ENCODE measurements at regions not wholly inside any gene's neighbourhood (a gene's known extent, or its start where the extent isn't known, plus 50 kb on each side); places are given as distances from the start of the nearest gene placed in this dataset.

DNA sequence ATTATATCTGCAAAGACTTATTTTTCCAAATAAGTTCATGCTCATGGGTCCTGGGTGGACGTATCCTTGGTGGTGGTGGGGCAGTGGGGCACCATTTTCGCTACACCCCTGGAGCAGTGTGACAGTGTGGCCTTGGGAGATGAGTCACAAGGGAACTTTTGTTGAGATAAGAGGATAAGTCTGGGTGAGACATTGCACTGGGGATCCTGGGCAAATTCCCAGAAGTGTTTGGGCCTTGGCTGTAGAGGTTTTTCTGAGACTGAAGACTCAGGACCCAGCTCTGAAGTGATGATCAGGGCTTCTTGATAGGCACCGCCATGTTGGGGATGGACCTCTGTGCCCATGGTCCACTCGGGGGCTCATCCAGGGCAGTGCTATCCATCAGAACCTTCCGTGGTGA is 149.4 kb downstream of the MACROH2A1 start:
- in situ Hi-C loops (cut with HindIII; ENCODE audit: low sequenced_read_pairs) = loop anchor here (10.0 kb wide), 1 partner anchor 125 kb away; no protein-coding TSS in a partner anchor

DNA sequence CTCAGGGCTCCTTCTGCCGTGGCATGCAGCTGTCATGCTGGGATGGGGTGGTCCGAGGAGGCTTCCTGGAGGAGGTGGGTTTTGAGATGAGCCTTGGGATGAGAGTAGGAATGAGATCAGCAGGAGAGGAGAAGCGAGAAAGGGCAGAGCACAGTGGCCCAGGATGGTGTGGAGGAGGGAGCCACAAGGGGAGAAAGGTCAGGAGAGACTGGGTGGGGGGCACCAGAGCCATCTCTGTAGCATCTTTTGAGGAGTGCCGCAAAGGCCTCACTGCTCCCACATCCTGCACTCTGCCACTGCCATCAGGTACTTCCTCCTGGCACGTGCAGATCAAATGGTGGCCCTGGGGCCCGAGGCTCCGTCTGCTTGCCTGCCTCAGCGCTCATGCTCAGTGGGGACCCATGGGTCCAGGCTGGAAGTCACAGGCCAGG is 150.2 kb downstream of the MACROH2A1 start:
- in situ Hi-C loops (cut with HindIII; ENCODE audit: low sequenced_read_pairs) = loop anchor here (10.0 kb wide), 1 partner anchor 126 kb away; no protein-coding TSS in a partner anchor

DNA sequence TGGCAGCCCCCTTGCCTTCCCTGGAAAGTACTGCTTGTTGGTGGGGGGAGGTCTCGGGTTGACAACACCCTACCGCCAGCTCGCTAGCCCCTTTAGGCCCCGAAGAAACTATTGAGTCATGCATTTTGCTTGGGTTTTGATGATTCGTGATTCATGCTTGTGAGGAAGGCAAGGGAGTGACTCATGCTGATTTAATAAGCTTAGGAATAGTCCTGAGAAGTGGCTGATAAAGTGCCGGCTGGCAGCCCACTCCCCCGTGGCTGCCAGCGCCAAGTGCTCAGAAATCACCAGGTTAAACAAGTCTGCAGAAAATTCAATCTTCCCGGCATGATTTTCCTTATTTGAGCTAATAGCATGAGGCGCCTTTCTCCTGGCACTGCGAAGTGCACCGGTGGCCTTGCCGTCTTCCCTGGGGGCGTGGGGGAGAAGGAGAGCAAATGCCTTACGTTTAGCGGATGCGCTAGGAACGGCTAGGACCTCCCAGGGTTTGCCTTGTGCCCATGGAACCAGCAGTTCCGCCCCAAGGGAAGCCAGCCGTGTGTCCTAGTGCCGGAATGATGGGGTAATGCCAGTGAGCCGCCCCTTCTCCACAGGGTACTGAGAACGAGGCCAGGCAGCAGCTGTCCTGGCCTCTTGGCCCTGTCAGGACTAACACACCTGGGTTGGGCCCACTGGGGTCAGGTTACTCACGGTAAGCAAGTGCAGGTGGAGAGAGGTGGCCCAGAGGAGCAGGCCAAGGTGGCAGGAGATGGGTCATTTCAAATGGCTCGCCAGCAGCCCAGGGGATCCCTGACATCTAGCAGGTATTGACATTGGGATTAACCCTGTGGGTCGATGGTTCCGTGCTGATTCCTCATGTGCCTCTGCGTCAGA is 151.9 kb downstream of the MACROH2A1 start:
- in situ Hi-C loops (cut with HindIII; ENCODE audit: low sequenced_read_pairs) = loop anchor here (10.0 kb wide), 1 partner anchor 128 kb away; no protein-coding TSS in a partner anchor

DNA sequence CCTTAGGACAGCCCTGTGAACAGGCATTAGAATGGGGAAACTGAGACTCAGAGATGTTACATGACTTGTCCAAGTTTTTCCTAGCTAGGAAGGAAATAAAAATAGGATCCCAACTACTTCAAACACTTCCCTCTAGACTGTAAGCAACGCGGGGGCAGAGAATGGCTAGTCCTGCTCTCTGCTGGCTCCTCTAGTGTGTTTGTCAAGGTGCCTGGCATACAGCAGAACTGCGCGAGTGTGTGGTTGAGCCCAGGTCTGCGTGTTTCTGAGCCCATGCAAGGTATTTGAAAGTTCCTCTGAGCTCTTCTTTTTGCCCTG is 152.5 kb downstream of the MACROH2A1 start:
- in situ Hi-C loops (cut with HindIII; ENCODE audit: low sequenced_read_pairs) = loop anchor here (10.0 kb wide), 1 partner anchor 128 kb away; no protein-coding TSS in a partner anchor

DNA sequence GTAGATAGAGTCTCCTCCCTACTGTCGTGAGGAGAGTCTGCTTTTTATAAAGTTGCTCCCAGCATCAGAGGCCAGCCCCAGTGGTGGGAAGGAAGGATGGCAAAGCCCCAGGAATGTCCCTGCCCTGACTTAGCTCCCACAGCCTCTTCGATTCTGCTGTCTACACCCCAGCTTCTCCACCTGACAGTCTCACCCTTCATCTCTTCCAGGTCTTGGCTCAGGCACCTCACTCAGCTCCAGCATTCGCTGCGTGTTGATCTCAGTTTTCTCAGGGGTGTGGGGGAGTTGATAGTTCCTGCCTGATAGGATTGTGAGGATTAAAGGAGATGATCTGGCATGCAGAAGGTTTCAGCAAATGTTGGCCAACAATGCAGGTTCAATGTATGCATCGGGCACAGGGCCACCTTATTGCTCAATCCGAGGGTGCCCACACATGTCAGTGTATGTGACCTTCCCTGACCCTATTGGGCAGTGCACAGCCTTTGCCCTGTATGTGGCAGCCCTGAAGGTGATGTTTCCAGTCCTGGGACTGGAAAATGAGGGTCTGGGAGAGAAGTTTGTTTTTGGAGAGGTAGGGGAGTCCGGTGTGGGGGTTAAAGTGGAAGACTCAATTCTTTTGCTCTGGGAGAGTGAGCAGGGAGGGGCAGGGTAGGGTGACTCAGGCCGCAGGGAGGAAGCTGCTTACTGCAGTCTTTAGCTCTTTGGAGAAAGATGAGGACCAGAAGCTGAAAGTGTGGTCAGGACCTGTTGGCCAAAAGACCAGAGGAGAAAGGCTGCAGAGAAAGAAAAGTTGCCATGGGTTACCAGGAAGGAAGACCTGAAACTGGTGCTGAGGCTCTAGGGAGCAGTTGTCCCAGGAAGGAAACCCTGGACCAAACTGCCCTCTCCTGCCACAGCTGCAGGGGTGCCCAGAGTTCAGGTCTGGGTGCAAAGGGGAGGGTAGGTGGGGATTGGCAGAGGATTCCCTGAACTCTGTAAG is 153.2 kb downstream of the MACROH2A1 start:
- in situ Hi-C loops (cut with HindIII; ENCODE audit: low sequenced_read_pairs) = loop anchor here (10.0 kb wide), 1 partner anchor 129 kb away; no protein-coding TSS in a partner anchor

DNA sequence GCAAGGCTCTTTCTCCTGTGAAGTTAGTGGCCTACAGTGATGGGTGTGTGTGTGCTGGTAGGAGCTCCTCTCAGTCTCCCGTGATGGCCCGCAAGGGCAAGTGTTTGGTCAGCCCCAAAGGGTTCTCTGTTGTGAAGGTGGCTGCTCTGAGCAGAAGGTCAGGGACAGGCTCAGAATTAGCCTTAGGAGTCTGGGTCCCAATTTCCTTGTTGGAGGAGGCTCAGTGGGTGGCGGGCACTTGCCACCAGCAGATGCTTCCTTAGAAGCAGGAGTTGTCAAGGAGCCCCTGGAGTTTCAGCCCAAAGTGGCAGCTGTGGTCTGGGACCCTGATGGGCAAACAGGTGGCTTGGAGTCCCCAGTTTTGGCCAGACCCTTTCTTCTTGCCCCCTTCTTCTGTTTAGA is 154.4 kb downstream of the MACROH2A1 start:
- in situ Hi-C loops (cut with HindIII; ENCODE audit: low sequenced_read_pairs) = loop anchor here (10.0 kb wide), 1 partner anchor 130 kb away; no protein-coding TSS in a partner anchor

DNA sequence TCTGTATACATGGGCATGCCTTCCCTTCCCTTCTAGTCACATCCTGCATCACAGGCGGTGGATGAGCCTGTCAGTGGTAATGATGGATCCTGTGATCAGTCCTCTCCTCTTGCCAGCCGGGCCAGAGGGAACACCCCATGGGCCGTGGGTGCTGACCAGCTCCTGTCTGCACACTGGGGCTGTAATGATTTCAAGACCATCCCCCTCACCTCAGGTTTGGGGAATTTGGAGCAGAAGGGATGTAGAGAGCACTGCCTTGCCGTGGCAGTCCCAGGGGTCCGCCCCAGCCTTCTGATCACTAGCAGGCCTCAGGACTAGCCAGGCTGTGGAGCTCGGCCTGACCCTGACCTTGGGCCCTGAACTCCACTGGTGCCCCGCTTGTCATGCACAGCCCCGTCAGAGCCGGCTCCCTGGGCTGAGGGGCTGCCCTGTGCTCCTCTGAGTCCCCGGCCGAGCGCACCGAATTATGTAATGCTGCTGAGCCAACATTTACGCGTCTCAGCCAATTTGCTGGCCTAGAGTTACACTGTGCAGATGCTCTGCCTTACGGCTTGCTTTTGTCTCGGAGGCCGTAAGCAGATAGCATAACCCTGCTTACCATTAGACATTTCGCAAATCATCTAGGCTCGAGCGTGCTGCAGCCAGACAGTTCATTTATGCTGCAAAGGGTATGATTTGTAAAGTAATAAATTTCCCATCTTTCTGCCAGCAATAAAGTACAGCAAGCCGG is 155.3 kb downstream of the MACROH2A1 start:
- in situ Hi-C loops (cut with HindIII; ENCODE audit: low sequenced_read_pairs) = loop anchor here (10.0 kb wide), 1 partner anchor 131 kb away; no protein-coding TSS in a partner anchor

DNA sequence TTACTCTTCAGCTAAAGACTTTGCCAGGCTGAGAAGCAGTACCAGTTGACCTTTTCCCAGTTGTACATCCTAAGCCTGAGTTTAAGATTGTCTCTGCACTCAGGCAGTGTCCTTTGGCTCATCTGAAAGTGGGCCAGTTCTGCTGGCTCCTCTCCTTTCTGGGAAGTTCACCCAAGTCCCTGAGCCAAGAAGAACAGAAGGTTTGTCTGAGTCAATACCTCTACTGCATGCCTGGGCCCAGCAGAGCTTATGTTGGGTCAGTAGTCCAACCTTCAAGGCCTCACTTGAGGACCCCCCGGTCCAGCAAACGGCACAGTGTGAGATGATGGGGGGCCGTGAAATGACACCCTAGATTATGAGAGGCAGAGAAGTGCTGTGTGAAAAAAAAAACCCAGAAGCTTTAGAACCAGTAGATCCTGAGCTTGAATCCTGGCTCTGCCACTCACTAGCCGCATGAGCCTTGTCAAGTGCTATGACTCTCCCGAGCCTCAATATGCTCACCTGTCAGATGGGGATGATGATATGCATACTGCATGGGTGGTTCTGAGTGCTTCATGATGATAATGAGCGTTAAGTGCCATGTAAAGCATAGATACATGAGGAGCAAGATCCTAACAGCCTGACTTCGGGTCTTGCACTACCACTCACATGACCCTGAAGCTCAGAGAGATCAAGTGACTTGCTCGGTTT is 156.0 kb downstream of the MACROH2A1 start:
- in situ Hi-C loops (cut with HindIII; ENCODE audit: low sequenced_read_pairs) = loop anchor here (10.0 kb wide), 1 partner anchor 132 kb away; no protein-coding TSS in a partner anchor

DNA sequence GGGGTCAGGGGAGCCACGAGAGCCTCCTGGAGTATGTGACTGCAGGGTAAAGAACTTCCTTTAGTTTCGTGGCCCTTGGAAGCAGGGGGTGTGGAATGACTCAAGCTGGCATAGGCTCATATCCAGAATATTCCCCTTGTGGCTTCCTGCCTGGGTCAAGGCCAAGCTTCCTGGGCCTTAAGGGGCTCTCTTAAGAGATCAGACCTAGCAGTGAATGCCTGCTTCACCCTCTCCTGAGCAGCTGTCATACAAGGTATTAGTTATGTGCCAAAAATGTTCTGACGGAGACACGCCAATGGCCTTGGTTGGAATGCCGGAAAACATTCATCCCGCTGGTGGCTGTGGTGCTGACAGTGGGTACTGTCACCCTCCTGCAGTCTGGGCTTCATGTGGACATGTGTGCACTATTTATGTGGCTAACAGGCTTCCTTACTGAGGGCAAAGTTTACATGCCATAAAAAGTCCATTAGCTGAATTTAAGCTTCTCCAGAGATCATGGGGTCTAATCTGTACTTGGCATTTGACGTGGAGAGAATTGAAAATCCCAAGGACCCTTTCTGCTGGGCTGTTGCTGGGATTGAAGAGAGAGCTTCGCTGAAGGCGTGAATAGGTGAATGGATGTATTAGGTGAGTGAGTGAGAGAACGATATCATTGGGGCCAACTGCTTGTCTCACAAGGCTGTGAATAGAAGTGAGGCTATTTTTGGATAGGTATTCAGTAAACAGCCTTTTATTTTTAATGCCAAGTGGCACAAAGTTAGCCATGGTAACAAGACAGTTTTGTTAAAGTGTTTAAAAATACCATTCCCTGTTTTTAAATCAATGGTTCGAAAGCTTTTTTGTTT is 156.8 kb downstream of the MACROH2A1 start:
- in situ Hi-C loops (cut with HindIII; ENCODE audit: low sequenced_read_pairs) = loop anchor here (10.0 kb wide), 1 partner anchor 133 kb away; no protein-coding TSS in a partner anchor

DNA sequence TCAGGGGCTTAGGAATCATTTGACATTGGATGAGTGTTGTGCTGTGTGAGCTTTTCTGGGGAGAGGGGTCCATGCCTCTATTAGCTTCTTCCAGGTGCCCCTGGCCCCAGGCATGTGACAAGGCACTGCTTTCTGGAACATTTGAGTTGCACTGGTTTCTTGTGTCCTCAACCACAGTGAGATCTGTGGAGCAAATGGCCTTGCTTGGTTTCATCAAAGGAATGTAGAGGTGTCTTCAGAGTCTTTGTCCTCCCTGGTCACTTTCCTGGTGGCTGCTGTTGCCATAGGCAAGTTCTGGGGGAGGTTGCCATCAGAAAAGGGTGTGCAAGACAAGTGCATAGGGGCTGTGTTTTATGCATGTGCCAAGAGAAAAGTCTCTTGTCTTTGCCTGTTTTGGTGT is 157.5 kb downstream of the MACROH2A1 start:
- in situ Hi-C loops (cut with HindIII; ENCODE audit: low sequenced_read_pairs) = loop anchor here (10.0 kb wide), 1 partner anchor 133 kb away; no protein-coding TSS in a partner anchor

DNA sequence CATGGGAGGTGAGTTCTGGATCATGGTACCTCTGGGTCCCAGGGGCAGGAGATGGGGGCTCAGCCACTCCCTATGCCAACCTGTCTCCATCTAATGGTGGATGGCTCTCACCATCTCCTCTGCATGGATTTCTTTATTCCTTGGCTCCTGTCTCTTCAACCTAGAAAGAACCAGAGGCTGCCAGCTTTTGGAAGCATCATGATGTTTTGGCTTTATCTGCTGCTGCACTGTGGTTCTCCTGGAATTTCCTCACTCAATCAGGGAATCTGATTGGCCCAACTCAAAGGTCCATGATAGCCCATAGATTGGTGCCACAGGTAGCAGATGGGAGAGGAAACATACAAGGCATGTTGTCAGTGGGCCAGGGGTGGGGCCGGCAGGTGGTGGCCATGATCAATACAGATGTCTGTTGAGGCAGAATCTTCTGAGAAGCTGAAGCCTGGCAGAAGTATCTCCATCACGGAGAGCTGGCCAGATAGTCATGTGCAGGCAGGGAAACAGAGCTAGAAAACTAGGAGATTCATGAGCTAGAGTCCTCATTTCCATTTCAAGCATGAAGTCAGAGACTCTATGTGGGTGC is 158.2 kb downstream of the MACROH2A1 start:
- in situ Hi-C loops (cut with HindIII; ENCODE audit: low sequenced_read_pairs) = loop anchor here (10.0 kb wide), 1 partner anchor 134 kb away; no protein-coding TSS in a partner anchor

DNA sequence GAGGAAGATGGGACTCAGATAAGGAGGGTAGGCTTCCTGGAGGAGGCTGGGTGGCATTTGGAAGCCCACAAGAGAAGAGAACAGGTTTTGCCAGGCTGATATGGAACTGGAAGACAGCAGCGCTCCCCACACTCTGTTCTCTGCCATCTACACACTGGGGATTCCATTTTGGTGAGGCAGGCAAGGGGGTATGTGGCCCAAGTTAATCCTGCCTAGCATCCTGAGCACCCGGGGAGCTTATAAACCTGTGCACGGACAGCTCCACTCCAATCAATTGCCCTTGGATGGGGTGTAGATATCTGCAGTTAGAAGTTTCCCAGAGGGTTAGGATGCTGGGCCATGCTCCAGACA is 158.8 kb downstream of the MACROH2A1 start:
- in situ Hi-C loops (cut with HindIII; ENCODE audit: low sequenced_read_pairs) = loop anchor here (10.0 kb wide), 1 partner anchor 135 kb away; no protein-coding TSS in a partner anchor

DNA sequence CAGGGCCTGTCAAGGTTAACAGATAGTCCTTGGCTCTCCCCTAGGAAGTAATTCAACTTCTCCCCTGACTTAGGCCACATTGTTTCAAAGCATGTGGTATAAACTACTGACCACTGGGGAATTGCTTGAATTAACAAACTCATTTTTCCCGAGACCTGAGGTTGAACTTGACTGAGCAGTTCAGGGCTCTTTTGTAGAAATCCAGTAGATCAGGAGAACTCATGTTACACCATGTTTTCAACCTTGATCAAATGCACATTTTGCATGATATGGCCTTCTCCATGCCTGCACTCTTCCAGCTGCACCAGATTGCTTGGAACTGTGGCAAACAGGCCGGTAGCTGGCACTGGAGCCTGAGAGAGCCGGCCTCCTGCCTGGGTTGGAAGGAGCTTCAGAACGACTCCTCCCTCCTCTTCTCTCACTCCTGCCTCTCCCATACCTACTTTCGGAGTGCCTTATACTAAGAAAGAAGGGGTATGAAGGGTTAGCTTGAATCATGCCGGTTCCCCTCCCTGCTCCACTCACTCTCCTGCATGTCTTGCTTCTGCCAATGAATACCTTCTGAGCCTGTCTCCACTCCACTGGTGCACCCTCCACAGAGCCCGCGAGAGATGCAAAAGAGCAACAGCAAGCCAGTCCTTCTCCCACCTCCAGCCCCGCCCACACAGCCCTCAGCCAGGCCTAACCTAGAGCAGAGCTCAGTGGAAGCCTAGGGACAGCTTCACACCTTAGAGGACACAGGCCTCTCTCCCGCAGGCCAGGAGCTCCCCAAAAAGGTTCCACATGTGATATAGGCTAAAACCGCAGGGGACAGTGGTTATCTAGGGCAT is 159.4 kb downstream of the MACROH2A1 start:
- in situ Hi-C loops (cut with HindIII; ENCODE audit: low sequenced_read_pairs) = loop anchor here (10.0 kb wide), 1 partner anchor 135 kb away; no protein-coding TSS in a partner anchor

DNA sequence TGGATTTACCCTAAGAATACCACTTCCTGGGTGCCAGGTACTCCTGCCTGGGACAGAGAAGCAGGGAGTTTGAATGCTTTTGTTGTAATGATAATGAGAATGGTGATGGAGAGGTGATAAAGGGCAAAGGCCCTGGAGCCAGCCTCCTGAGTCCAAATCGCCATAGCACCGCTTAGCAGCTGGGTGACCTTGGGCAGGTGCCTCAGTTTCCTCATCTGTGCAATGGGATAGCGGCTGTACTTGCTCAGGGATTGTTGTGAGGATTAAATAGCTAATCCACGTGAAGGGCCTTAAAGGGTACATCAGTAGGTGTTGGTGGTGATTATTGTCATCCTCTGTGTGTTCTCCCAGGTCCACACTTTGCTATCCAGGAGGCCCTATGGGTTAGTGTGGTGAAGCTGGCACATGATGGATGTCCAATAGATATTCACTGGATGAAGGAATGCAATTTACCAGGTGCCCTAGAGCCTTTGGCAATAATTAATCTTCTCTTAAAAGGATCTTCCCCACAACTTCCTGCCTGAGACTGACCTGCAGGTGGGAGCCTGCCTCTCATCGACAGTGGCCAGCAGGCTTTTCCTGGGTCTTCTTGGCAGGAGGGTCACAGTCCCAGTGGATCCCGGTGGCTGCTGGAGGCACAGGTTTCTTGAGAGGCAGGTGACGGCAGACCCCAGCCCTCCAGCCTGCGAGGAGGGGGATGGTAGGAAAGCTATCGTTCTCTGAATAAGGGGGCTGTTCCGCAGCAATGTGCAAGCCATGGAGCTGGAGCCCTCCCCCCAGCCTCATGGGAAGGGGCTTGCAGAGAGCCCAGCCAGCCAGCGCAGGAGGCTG is 160.2 kb downstream of the MACROH2A1 start:
- in situ Hi-C loops (cut with HindIII; ENCODE audit: low sequenced_read_pairs) = no loop called here

DNA sequence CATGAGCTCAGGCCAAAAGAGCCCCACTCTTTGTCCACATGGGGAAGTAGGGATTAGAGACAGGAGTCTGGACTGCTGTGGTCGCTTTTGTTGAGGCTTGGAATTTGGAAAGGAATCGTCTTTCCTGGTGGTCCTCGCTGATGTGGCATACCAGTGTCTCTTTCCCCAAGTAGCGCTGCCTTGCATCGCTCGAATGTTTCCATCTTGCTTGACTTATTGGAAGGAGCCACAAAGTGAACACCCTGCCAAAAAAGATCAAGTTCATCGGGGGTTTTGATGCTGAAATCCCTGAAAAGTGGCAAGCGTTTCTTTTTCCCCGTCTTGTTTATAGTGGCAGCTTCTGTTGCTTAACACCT is 161.3 kb downstream of the MACROH2A1 start:
- in situ Hi-C loops (cut with HindIII; ENCODE audit: low sequenced_read_pairs) = no loop called here

DNA sequence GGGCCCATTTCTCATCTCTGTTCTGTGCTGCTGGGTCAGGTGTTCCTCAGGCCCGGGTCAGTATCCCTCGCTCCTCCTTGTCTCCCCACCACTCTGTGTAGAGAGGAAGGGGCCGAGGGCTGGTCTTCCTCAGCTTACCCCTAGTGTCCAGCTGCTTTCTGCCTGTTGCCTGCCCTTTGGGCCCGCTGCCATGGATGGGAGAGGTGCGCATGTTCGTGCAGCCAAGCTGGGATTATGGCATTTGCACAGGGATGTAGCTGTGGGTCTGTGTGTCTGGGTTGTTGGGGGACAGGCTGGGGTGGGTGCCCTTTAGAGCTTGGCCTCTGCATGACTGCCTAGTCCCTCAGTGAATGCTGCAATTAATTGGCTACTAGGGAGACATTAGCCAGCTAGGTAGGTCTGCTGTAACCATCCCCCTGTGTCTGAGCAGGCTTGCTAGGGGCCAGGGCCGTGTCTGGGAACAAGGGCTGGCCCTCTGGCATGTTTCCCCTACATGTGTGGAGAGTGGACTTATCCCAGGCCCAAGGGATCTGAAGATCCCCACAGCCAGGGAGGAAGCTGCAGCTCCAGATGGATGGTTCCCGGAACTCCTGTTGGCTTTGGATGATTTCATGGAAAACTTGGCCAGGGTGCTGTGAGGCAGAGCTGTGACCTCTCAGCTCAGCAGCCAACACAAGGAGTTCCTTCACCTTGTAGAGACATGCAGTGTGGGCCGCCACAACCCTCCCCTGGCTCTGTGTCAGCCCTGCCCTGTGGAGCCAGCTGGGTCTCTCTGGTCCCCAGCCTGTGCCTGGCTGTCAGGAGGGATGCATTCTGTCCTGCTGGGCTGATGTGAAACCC is 161.9 kb downstream of the MACROH2A1 start:
- in situ Hi-C loops (cut with HindIII; ENCODE audit: low sequenced_read_pairs) = no loop called here

Measured in DLD1 (cell line).